Stimulated activated CD4-positive, alpha-beta T cell treated with anti-CD3 and anti-CD28 coated beads, Interleukin-12 subunit alpha, Interleukin-12 subunit beta, amount 100 ng/mL, for 48 hours (primary cell): ENCODE measurements at regions not wholly inside any gene's neighbourhood (a gene's known extent, or its start where the extent isn't known, plus 50 kb on each side); places are given as distances from the start of the nearest gene placed in this dataset.

Experiments
- DNase-seq, 3 donors: peaks; one replicate each; pipeline ENCODE4 v3.0.0-alpha.2; 2020; ENCODE audit warnings: low read depth in 2 of 3, low spot score in 1 of 3

DNA sequence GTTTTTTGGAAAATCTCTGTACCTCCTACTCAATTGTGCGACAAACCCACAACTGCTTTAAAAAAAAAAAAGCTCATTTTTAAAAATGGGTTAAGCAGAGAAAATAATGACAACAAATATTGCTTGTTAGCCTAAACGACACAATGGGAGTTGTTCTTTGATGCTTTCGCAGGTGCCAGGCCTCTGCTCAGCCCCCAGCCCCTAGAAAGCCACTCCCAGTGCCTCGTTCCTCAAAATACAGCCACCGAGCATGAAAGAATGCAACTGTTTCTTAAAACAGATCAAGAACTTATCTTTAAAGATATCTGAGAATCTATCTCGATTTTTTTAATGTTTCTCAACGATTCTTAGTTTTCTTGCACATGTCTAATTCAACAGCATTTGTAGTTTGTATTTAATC, 85.2 kb upstream of the PFKP start:
- no peak for DNase-seq

DNA sequence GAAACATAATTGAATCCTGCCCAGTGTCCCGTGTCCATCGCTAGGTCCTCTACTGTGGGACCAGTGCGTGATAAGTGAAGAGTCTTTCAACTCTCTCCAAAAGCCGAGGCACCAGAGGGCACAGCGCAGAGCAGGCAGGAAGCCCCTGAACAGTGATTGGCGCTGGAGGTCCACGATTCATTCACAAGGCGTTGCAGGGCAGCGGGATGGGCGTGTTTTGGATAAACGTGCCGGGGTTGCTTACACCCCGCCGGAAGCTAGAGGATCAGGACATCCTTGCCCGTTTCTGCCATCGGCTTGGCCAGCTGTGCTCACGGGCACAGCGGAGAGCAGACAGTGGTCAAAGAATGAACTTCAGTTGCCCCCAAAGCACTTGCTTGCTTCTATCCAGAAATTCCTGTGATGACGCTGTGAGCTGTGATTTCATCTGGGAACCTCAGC, 86.0 kb upstream of the PFKP start:
- no peak for DNase-seq

DNA sequence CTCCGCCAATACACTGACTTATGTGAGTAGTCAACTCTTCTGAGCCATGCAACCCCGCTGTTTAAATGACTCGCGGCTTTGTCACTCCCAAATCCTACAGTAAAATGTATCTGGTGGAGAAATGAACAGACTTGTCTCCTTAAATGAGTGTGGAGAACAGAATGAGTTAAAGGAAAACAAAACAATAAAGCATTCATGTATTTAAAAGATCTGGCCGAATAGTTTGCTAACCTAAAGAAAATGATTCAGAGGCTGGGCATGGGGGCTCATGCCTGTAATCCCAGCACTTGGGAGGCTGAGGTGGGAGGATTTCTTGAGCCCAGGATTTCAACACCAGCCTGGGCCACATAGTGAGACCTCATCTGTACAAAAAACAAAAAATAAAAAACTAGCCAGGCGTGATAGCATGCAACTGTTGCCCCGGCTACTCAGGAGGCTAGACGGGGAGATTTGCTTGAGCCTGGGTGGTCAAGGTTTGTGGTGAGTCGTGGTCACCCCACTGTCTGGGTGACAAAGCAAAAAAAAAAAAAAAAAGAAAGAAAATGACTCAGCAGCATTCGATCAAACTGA, 86.5 kb upstream of the PFKP start:
- no peak for DNase-seq

DNA sequence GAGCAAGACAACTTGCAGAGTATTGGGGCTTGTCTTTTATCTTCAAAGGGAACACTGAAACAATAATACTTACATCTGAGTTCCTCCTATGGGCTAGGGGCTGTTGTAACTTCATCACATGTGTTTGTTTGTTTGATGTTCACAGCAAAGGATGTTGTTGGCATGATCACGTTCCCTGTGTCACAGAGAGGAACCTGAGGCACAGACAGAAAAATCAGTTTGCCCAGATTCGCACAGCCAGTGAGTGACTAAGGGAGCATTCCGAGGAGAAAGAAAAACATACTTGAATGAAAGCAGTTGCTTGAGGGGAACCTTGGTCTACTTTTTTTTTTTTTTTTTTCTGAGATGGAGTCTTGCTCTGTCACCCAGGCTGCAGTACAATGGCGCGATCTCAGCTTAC, 87.2 kb upstream of the PFKP start:
- no peak for DNase-seq

DNA sequence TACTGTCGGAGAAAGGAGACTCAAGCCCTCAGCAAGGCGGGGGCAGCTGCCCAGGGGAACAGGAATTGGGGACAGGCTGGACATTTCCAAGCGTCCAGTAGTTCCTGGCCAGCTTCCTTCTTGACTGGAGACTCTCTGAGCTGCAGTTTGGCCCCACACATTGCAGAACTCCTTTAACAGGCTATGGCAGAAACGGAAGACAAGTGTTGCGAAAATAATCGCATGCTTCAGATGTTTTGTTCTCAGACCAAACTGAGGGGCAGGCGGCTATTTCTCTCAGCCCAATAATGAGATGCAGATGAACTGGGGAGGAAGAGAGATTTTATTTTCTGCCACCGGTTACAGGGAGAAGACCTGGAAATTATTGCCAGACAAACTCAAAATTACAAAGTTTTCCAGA, 88.0 kb upstream of the PFKP start:
- no peak for DNase-seq

DNA sequence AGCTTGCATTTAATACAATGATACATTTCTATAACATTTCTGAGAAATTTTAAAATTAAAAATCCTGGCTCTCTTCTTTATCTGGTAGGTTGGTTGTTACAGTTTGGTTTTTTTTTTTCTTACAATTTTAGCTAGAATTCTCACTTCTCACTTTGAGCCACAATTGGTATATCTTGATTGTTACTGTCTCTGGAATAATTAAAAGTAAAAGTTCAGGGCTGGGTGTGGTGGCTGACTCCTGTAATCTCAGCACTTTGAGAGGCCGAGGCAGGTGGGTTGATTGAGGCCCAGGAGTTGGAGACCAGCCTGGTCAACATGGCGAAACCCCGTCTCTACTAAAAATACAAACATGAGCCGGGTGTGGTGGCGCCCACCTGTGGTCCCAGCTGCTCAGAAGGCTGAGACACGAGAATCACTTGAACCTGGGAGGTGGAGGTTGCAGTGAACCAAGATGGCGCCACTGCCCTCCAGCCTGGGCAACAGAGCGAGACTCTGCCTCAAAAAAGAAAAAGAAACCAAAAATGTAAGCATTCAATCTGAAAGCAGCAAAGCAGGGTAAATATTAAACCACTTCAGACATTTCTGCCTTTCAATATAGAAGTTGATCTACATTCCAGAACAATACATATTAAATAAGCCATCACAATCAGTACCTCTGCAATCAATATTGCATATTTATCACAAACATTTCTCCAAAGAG, 88.6 kb upstream of the PFKP start:
- DNase-seq: no peak

DNA sequence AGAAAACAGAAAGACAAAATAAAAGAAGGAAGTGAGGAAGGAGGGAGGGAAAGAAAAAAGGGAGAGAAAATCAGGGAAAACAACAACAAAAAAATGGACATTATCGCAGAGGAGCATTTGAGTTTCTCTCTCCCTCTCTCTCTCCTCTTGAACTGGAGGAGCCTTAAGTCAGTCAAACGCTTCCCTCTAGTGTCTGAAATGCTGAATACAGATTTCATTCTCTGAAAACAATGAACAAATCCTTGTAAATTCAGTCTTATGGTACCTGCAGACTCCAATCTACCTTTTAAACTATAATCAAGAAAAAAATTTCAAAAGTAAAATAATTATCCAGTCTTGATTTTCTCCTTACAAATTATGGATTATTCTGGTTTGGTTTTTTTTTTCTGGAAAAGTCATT, 89.2 kb upstream of the PFKP start:
- no peak for DNase-seq

DNA sequence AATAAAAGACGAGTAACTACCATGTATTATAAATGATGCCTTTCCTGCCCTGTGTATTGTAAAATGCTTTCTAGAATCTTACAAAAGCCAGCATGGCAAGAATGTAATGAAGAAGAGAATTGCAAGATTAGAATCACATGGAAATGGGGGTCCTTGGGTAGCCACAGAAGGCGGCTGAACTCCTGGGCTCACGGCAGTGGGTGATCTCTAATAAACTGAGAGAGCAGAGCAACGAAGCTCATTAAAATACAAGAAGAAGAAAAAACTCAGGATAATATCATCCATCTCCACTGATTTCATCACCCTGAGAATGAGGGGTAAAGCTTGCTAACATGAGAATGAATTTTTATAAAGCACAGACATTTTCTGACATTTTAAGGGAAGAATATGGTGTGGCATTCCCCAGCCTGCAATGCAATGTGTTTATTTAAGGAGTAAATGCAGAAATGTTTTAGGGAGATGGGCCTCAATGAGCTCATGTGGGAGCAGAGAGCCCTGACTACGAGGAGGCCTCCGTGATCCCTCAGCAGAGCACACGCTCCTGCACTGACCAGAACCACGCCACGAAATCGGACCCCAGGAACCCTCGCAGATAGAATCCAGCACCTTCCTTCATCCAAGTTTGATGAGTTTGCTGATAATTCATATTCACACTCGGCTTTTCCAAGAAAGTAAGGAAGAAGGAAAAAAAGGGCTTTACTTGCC, 92.7 kb upstream of the PFKP start:
- DNase-seq: no peak

DNA sequence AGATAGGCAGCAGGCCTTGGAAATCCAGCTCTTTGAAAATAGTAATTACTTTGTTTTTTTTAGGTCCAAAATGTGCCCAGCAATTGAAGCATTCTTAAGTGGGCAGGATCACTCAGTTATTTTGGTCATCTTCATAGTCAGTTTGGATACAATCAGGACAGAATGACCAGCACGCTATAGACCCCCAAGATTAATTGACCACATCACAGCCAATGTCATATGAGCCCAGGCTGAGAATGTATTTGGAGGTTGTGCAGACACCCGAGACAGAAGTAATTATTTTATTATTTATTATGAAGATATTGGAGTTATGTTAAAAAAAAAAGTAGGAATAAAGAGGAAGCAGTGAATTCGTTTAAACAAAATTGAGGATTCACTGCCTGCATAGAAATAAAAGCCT, 93.3 kb upstream of the PFKP start:
- no peak for DNase-seq

DNA sequence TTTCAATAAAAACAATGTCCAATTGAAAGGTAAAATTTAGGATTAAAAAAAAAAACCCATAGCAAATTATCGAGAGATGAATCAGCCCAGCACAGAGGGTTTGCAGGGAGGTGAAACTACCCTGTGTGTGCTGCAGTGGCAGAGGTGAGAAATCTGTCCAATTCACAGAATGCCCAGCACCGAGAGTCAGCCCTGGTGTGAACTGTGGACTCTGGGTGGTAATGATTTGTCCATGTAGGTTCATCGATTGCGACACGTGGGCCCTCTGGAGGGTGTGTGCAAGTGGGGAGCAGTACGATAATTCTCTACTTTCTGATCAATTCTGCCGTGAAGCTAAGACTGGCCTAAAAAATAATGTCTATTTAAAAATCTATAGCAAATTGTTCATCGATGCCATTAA, 94.5 kb upstream of the PFKP start:
- DNase-seq: no peak

DNA sequence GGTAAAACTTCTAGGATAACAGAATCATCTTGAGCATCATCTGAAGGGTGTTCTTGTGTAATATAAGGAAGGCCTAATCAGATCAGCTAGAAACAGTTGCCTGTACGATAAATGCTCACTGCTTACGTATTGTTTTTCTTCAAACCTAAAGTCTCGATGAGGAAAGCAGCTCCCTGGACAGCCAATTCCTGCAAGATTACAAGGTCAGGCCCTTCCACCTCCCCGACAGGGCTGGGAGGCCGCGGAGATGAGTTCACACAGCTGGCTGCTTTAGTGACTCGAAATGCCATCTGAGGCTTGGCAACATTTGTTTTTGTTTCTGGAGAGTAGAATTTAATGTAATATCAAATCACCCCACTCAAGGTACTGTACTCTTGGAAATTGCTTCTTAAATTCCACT, 95.1 kb upstream of the PFKP start:
- DNase-seq: no peak

DNA sequence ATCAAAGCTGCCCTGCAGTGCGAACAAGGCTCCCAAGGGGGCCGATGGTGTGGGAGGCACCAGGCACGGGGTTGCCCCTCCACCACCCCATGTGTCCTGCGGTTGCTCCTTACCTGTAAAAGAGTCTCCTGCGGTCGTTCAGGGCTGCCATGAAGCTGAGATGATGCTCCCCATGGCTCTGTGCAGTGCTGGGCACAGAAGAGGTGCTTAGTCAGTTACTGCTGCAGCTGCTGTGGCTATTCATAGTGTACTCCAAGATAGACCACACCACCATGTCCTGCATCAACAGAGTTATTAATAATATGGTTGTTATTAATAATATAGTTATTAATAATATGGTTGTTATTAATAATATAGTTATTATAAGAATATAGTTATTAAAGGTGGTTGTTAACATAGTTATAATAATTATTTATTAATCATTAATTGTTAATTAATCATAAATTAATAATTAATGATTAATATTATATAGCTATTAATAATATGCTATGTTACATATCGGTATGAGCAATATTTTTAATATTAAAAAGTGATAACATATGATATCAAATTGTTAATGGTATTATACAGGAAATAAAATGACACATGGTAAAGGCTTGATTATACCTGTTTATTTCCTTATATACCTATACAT, 97.0 kb upstream of the PFKP start:
- DNase-seq: no peak

DNA sequence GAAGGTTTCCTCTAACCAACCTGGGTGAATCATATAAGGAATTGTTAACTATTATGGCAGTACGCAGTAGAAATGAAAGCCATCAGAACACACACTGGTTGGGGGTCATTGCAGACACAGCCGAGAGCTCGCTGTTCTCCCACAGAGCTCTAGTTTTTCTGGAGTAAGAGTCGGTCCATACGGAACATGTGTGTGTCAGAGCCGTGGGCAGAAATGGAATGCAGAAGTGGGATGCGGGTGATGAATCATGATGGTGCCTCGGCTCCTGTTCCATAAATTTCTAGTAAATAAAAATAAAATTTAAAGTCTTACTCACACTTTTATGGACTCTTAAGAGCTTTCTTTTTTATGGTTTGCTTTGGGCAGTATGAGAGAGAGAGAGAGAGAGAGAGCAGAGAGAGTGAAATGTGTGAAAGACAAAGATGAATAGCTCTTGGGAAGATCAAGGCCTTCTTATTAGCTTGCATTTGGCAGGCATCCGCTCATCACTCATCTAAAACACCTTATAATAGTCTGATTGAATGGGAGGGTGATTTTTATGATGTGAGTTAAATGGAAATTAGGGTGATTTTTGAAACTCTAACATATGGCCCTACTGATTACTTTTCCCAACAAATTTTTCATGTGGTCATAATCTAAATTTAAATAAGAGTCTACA, 98.8 kb upstream of the PFKP start:
- DNase-seq: no peak

DNA sequence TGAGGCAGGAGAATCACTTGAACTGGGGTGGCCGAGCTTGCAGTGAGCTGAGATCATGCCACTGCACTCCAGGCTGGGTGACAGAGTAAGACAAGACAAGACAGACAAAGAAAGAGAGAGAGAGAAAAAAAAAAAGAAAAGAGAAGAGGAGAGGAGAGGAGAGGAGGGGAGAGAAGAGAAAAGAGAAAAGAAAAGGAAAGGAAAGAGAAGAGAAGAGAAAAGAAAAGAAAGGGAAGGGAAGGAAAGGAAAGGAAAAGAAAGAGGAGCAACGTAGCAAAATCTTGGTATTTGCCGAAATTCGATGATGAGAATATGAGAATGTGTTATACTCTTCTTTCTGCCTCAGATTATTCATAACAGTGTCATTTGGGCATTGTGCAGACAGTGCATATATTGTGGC, 101.2 kb upstream of the PFKP start:
- DNase-seq: no peak

DNA sequence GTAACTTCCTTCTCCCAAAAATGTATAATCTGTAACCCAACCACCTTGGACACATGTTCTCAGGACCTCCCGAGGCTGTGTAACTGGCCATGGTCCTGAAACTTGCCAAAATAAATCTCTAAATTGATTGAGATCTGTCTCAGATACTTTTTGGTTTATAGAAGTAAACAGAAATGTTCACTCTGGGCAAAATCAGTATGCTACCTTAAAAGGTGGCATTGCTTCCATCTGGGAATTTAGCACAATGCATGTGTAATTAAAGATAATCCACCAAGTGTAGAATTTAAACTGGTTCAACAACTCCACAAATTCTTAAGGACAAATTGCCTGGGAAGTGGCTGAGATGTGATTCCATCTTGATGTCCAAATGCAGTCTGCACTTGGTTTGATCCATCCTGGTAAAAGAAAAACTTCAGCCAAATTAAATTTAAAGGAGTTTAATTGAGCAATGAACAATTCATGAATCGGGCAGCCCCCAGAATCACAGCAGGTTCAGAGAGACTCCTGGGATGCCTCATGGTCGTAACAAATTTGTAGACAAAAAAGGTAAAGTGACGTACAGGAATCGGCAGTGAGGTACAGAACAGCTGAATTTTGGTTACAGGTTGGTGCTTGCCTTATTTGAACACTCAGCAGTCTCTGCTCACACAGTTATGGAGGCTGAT, 102.6 kb upstream of the PFKP start:
- DNase-seq: no peak

DNA sequence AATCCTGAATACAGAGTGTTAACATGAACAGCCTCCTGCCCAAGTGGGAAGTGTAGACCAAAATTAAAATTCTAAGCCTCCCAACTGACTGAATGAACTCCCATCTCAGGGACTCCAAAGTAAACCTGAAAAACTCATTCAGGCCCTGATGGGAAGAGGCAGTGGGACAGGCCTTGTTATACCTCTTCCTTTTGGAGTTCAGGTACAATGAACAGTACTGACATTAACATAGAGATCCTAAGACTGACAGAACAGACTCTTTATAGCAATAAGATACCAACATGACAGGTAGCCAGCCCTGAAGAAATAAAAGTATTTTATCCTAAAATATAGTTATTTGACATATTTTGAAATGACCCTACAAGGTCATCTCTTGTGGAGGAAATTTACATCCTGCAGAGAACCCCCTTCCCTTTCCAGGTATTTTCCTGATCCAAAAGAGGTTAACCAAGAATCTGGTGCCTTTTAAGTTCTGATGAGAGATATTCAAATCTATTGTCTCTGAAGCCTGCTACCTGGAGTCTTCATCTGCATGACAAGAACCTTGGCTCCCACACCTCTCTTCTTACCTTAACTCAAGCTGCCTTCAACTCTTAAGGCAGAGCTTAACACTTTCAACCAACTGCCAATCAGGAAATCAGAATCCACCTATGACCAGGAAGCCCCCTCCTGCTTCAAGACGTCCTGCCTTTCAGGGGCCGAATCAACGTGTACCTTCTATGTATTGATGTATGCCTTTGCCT, 103.3 kb upstream of the PFKP start:
- no peak for DNase-seq

DNA sequence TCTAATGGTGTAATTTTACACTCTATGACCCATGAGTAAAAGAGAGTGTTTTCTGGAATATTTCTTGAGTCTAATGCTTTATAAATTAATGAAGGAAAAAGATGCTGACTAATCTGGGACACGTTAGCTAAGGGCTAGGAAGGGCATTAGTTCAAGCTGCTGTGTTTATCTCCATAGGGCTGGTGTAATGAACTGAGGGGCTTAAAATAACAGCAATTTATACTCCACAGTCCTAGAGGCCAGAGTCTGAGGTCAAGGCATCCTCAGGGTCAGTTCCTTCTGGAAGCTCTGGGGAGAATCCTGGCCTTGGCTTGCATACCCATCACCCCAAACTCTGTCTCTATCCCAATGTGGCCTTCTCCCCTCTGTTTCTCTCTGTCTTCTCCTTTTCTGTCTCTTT, 105.2 kb upstream of the PFKP start:
- no peak for DNase-seq

DNA sequence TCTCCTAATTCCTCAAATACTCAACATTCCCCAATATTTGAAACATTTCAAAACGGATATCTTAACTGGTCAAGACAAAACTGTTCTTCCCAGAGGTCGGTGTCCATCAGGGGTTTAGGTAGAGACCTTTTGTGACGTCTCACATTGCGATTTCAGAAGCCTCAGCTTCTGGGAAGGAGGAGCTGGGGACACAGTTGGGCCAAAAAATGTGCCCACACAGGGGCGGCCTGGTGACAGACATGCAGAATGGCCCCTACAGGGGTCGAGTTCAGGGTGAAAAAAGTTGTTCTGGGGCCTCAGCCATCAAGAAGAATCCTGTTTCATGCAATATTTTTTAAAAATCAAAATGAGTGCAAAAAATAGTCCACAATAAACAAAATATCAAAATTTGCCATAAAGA, 108.7 kb upstream of the PFKP start:
- DNase-seq: no peak

DNA sequence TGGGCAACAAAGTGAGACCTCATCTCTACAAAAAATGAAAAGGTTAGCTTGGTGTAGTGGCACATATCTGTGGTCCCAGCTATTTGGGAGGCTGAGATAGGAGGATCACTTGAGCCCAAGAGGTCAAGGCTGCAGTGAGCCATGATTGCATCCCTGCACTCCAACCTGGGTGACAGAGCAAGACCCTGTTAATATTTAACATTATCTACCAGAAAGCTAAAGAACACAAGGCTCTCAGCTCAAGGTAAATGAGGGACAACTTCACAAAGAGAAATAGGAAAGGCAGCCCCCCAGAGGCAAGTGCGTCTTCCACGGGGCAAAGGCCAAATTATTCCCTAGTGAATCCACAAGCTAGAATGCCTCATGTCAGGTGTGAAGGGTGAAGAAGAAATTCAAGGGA, 109.6 kb upstream of the PFKP start:
- DNase-seq: no peak

DNA sequence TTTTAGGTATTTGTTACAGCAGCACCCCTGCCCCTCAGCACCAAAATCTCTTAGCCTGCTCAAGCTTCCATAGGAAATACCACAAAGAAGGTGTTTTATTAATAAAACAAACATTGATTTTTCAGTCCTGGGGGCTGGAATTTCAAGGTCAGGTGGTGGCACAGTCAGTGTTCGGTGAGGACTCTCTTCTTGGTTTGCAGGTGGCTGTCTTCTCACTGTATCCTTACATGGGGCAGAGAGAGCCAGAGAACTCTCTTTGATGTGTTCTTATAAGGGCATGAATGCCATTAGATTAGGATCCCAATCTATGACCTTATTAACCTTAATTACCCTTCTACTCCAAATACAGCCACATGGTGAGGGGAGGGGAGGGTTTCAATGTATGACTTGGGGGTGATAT, 112.3 kb upstream of the PFKP start:
- DNase-seq: no peak

DNA sequence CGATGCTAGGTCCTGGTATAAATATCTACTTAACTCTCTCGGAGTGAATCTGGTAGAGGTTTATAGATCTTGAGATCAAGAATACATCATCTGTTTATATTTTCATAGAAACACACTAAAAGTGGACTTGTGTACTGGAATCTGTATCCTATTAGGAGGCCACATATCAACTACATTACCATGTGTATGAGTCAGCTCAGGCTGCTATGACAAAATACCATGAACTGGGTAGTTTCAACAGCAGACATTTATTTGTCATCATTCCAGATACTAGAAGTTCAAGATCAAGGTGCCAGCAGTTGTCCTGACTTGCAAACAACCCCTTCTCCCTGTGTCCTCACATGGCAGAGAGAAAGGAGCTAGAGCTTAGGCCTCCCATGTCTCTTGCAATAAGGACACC, 113.9 kb upstream of the PFKP start:
- no peak for DNase-seq
